Mesendoderm (in vitro differentiated cells): ENCODE measurements at regions not wholly inside any gene's neighbourhood (a gene's known extent, or its start where the extent isn't known, plus 50 kb on each side); places are given as distances from the start of the nearest gene placed in this dataset.

Experiments used
- DNase-seq: peaks from one replicate; pipeline ENCODE4 v3.0.0; 2013
- H2AK5ac ChIP-seq: 2 replicates; pipeline ENCODE4 v1.6.1; 2013; ENCODE audit warnings: low read length, inconsistent platforms
- H2BK120ac ChIP-seq: 2 replicates; pipeline ENCODE4 v1.6.1; 2013; ENCODE audit warnings: low read depth, mild to moderate bottlenecking, low read length, moderate library complexity, mixed read lengths
- H2BK15ac ChIP-seq: replicated peaks from 2 replicates; pipeline ENCODE4 v1.6.1; 2013; ENCODE audit warnings: low read depth, mild to moderate bottlenecking, moderate library complexity
- H2BK5ac ChIP-seq: 2 replicates; pipeline ENCODE4 v1.6.1; 2013; ENCODE audit warnings: low read length, inconsistent platforms
- H3K18ac ChIP-seq: 2 replicates; pipeline ENCODE4 v1.6.1; 2013; ENCODE audit warnings: mild to moderate bottlenecking, low read length, mixed read lengths
- H3K23ac ChIP-seq: one replicate; pipeline ENCODE4 v1.6.1; 2013; ENCODE audit warnings: low read length
- H3K27ac ChIP-seq: 2 replicates; pipeline ENCODE4 v1.5.1; 2013; ENCODE audit warnings: low read depth, mild to moderate bottlenecking, inconsistent platforms, low read length, moderate library complexity
- H3K27me3 ChIP-seq: 2 replicates; pipeline ENCODE4 v1.6.1; 2013; ENCODE audit warnings: low read length, control low read depth, mild to moderate bottlenecking, inconsistent platforms; ENCODE audit not compliant: insufficient read depth, poor library complexity
- H3K36me3 ChIP-seq: 2 replicates; pipeline ENCODE4 v1.6.1; 2013; ENCODE audit warnings: low read length, inconsistent platforms; ENCODE audit not compliant: control insufficient read depth, insufficient read depth
- H3K4ac ChIP-seq: one replicate; pipeline ENCODE4 v1.6.1; 2013; ENCODE audit warnings: low read depth, mild to moderate bottlenecking, low read length, moderate library complexity
- H3K4me1 ChIP-seq: 2 replicates; pipeline ENCODE4 v1.6.1; 2013; ENCODE audit warnings: low read depth, low read length, inconsistent platforms; ENCODE audit not compliant: control insufficient read depth
- H3K4me2 ChIP-seq: 2 replicates; pipeline ENCODE4 v1.6.1; 2013; ENCODE audit warnings: low read length
- H3K4me3 ChIP-seq: 2 replicates; pipeline ENCODE4 v1.5.1; 2013; ENCODE audit warnings: mild to moderate bottlenecking, low read length
- H3K56ac ChIP-seq: one replicate; pipeline ENCODE4 v1.6.1; 2013; ENCODE audit warnings: low read length
- H3K79me1 ChIP-seq: 2 replicates; pipeline ENCODE4 v1.6.1; 2013; ENCODE audit warnings: low read length, inconsistent platforms
- H3K79me2 ChIP-seq: 2 replicates; pipeline ENCODE4 v1.6.1; 2013; ENCODE audit warnings: mild to moderate bottlenecking, low read length; ENCODE audit not compliant: control insufficient read depth, insufficient read depth
- H3K9ac ChIP-seq: 2 replicates; pipeline ENCODE4 v1.6.1; 2013; ENCODE audit warnings: low read length, inconsistent platforms
- H4K5ac ChIP-seq: one replicate; pipeline ENCODE4 v1.6.1; 2013; ENCODE audit warnings: low read length
- H4K8ac ChIP-seq: one replicate; pipeline ENCODE4 v1.6.1; 2013; ENCODE audit warnings: low read depth, mild to moderate bottlenecking, control low read depth, low read length, moderate library complexity
- WGBS: extraction: QIAGEN DNeasy Blood & Tissue Kit; methylation state at CpG from one replicate; pipeline ENCODE4 v1.1.7; 2013; ENCODE audit warnings: low lambda C conversion rate, missing lambda C conversion rate; ENCODE audit not compliant: insufficient coverage; ENCODE audit errors: extremely low coverage; 5-methylcytosine and 5-hydroxymethylcytosine counted together

DNA sequence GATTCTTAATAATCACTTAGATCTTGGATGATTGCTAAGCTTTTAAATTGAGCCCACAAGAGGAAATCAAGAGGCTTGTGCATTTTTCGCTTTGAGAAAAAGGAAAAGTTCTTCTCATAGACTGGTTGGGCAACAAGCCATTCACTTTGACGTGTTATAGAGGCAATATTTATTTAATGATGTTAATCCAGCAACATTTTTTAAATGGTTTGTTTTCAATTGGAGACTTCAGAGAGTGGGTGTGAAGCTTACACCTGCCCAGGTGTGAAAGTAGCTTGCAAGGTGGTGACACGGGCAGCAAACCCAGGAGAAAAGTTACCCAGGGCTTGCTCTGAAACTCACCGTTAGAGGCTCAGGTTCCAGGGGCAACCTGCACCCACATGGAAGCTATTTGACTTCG lies 858.9 kb downstream of the GALR1 start:
- Histone ChIP-seq H3K36me3 (no peaks in the 10 kb centered on the region), H3K79me2 (no peaks in the 10 kb centered on the region), H4K8ac (no peak overlapping the region), H3K56ac (no peak overlapping the region), H3K27ac (no peak overlapping the region), H4K5ac (no peak overlapping the region), H3K4me2 (no peak overlapping the region), H3K79me1 (no peaks in the 10 kb centered on the region), H3K4me1 (no peaks in the 10 kb centered on the region), H2BK120ac (no peak overlapping the region), H3K18ac (no peak overlapping the region), H2BK5ac (no peak overlapping the region), H2BK15ac (no peak overlapping the region), H3K9ac (no peak overlapping the region), H3K4me3 (no peak overlapping the region), H2AK5ac (no peak overlapping the region), H3K4ac (no peak overlapping the region), H3K27me3 (no peaks in the 10 kb centered on the region), H3K23ac (no peak overlapping the region)
- WGBS: no CpG with 5 or more reads among the region's 5 CpGs
- DNase-seq: no peak

DNA sequence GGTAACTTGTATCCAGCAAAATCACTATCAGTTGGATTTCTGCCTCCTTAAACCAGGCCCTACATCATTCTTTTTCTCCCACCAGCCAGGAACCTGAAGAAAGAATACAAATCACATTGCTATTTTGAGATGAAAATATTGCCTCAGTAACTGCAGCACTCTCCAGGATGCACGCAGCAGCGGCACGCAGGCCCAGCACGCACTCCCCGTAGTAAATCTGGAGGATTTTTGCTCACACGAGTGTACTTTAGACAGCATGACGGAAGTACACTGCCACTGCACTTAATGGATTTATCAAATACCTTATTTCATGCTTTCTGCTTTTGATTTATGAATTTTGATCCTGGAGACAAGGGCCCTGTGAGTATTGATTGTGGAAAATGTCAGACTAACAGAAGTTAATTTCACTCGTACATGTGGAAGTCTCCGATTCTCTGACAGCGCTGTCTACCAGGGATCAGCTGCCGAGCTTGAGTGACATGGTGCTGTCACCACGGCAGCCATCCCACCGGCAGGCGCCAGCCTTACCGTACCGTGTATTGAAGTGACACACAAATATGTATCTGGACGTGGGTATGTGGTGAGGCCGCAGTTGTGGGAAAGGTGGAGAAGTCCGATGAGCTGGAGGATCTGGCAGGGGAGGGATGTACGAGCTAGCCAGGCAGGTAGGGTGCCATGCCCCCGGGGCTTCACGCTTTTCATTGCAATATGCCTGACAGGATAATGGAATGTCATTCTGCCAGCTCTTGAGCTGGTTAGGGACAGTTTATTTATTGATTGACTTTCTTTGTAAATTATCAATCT lies 863.7 kb downstream of the GALR1 start:
- Histone ChIP-seq H3K23ac (no peak overlapping the region), H3K79me2 (no peaks in the 10 kb centered on the region), H3K4me2 (no peak overlapping the region), H2BK15ac (no peak overlapping the region), H4K8ac (no peak overlapping the region), H3K36me3 (no peaks in the 10 kb centered on the region), H3K4me1 (no peaks in the 10 kb centered on the region), H3K4ac (no peak overlapping the region), H3K27me3 (no peaks in the 10 kb centered on the region), H3K18ac (no peak overlapping the region), H3K4me3 (no peak overlapping the region), H3K27ac (no peak overlapping the region), H2AK5ac (no peak overlapping the region), H3K9ac (no peak overlapping the region), H2BK5ac (no peak overlapping the region), H2BK120ac (no peak overlapping the region), H4K5ac (no peak overlapping the region), H3K79me1 (no peaks in the 10 kb centered on the region), H3K56ac (no peak overlapping the region)
- no CpG with 5 or more reads among the region's 22 CpGs for WGBS
- no peak for DNase-seq

DNA sequence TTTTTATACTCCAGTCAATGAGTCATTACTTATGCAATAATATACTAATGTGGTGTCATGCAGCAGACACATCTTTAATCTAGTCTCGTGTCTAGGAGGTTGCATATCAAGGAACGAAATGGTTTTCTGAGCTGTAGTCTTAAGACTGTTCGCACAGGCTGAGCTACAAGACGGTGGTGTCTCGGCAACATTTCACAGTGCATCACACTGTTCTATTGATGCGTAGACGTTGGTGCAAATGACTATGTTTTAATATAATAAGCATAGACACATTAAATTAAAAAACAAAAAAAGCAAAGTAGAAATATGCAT lies 864.2 kb downstream of the GALR1 start:
- H3K4ac ChIP-seq: no peak overlapping the region
- no peak overlapping the region for H3K4me3 ChIP-seq
- no peak overlapping the region for H2BK15ac ChIP-seq
- no peak for DNase-seq
- no peaks in the 10 kb centered on the region for H3K4me1 ChIP-seq
- H3K4me2 ChIP-seq: no peak overlapping the region
- no peak overlapping the region for H2BK5ac ChIP-seq
- H3K9ac ChIP-seq: no peak overlapping the region
- no peak overlapping the region for H3K27ac ChIP-seq
- no peak overlapping the region for H3K56ac ChIP-seq
- no CpG with 5 or more reads among the region's 7 CpGs for WGBS
- no peaks in the 10 kb centered on the region for H3K79me2 ChIP-seq
- no peaks in the 10 kb centered on the region for H3K27me3 ChIP-seq
- no peak overlapping the region for H4K5ac ChIP-seq
- no peak overlapping the region for H3K23ac ChIP-seq
- H3K18ac ChIP-seq: no peak overlapping the region
- H2BK120ac ChIP-seq: no peak overlapping the region
- H3K36me3 ChIP-seq: no peaks in the 10 kb centered on the region
- H3K79me1 ChIP-seq: no peaks in the 10 kb centered on the region
- no peak overlapping the region for H2AK5ac ChIP-seq
- no peak overlapping the region for H4K8ac ChIP-seq

DNA sequence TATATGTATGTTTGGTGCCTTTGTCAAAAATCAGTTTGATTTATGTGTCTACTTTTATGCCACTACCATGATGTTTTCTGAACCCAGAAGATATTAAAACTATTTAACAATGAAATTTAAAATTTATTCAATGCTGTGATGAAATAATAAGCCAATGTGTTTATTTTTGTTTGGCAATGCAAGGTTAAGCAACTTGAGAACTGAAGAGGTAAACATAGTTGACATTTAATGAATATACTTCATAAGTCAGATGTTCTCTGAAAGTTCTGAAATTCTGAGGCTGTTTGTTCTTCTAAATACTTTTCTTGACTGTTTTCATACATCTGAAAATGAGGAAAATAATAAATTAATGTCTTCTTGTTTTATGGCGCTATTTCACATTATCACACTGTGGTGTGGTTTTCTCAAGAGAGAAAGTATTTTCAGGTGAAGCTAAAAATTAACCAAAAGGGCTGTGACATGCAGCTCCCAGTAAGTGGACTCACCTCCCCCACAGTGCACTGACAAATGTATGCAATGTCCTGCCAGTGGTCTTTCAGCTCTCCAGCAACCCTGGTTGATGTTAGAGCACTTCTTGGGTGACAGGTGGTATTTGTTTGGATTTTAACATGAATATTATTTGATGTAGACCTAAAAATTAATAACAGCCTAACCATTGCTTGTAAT lies 863.6 kb upstream of the SALL3 start:
- no peak for DNase-seq
- no peaks in the 10 kb centered on the region for H3K36me3 ChIP-seq
- no peak overlapping the region for H3K4me2 ChIP-seq

DNA sequence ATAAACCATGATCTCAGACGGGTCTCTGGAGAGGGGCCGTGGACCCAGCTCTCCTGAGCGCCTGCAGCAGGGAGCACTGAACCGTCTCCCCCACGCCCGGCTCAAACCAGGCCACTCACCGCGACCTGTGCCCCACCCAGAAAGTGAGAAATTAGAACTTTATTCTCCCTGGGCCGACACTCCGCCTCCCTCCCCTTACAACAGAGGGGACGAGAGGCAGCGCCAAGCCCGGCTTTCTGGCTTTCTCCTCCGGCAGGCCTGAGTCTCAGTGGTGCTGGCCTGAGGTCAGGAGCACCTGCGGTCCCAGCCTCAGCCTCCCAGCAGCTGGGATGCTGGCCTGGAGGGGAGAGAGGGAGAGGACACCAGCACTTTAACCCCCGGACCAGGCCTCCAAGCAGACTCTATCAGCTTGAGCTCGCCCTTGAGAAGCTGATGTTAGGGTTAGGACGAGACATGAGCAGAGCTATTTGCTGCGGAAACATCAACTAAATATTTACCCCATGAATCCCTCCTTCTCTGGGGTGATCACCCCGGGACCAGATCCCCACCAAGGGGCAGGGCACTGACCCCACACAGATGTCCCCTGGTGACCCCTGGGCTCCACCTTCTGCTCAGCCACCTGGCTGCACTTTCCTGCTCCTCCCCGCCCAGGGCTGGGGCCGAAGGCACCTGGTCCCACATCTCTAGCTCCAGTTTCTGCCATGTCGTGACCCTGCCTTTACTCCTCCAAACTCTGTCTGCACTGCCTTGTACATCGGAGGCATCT lies 856.3 kb upstream of the SALL3 start:
- Histone ChIP-seq H3K4me1 (no peaks in the 10 kb centered on the region), H3K27me3 (no peaks in the 10 kb centered on the region), H3K18ac (no peak overlapping the region), H3K56ac (no peak overlapping the region), H3K4me3 (no peak overlapping the region), H3K4ac (no peak overlapping the region), H3K79me2 (no peaks in the 10 kb centered on the region), H3K36me3 (no peaks in the 10 kb centered on the region), H4K5ac (no peak overlapping the region), H2BK5ac (no peak overlapping the region), H3K4me2 (no peak overlapping the region), H3K23ac (no peak overlapping the region), H3K9ac (no peak overlapping the region), H3K79me1 (no peaks in the 10 kb centered on the region), H2AK5ac (no peak overlapping the region), H2BK15ac (no peak overlapping the region), H3K27ac (no peak overlapping the region), H4K8ac (no peak overlapping the region), H2BK120ac (no peak overlapping the region)
- no CpG with 5 or more reads among the region's 24 CpGs for WGBS
- DNase-seq: no peak

More for the DNA sequence above, 863.6 kb upstream of the SALL3 start:
- Histone ChIP-seq H4K8ac (no peak overlapping the region), H2BK15ac (no peak overlapping the region), H2BK5ac (no peak overlapping the region), H3K4me1 (no peaks in the 10 kb centered on the region), H3K4me3 (no peak overlapping the region), H3K18ac (no peak overlapping the region), H4K5ac (no peak overlapping the region), H2BK120ac (no peak overlapping the region), H3K4ac (no peak overlapping the region), H3K79me1 (no peaks in the 10 kb centered on the region), H3K56ac (no peak overlapping the region), H3K27me3 (no peaks in the 10 kb centered on the region), H2AK5ac (no peak overlapping the region), H3K79me2 (no peaks in the 10 kb centered on the region), H3K27ac (no peak overlapping the region), H3K9ac (no peak overlapping the region), H3K23ac (no peak overlapping the region)
- no CpG with 5 or more reads among the region's 1 CpG for WGBS
